ENCODE measurements at regions not wholly inside any gene's neighbourhood (a gene's known extent, or its start where the extent isn't known, plus 50 kb on each side); places are given as distances from the start of the nearest gene placed in this dataset.

DNA sequence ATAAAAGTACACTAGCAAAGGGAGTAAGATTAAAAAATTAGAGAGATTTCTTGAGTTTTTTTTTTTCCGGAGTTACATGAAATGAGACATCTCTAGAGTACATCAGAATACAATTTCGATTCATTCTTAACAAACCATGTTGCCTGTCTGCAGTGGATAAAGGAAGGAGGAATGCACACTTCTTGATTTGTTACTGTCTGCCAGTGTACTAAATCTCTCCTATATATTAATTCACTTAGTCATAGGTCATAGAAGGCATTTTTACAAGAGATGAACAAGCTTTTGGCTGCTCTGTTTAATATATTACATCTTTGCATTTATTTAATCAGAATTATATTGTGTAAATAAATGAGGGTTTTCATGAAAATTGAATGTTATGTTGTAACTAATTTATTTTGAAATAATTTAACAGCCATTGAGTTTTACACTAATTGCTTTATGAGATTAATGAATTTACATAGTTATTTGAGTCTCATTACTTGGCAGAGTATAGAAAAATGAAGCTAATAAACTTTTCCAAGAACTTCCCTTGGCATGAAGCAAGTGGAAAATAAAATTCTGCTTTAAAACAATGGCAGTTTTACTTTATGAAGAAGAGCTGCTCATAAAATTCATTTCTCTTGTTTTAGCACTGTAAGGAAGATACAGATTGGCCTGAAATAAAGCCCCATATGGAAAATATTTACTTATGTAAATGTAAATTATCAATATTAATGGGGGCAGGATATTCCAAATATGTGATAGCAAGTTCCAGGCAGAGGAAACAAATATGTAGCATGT lies 1284.7 kb downstream of the BRINP3 start:
- TF ChIP-seq, protein P1, sequence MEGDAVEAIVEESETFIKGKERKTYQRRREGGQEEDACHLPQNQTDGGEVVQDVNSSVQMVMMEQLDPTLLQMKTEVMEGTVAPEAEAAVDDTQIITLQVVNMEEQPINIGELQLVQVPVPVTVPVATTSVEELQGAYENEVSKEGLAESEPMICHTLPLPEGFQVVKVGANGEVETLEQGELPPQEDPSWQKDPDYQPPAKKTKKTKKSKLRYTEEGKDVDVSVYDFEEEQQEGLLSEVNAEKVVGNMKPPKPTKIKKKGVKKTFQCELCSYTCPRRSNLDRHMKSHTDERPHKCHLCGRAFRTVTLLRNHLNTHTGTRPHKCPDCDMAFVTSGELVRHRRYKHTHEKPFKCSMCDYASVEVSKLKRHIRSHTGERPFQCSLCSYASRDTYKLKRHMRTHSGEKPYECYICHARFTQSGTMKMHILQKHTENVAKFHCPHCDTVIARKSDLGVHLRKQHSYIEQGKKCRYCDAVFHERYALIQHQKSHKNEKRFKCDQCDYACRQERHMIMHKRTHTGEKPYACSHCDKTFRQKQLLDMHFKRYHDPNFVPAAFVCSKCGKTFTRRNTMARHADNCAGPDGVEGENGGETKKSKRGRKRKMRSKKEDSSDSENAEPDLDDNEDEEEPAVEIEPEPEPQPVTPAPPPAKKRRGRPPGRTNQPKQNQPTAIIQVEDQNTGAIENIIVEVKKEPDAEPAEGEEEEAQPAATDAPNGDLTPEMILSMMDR (IDR thresholded peaks at IDR 0.05), result no peak
- no peak for TF ChIP-seq POLR2A (IDR thresholded peaks at IDR 0.05)

Measured in esophagus squamous epithelium (tissue), 4 donors.